Stimulated activated CD4-positive, alpha-beta T cell treated with anti-CD3 and anti-CD28 coated beads, Interleukin-12 subunit alpha, Interleukin-12 subunit beta, amount 100 ng/mL, for 24 hours (primary cell): ENCODE measurements at regions not wholly inside any gene's neighbourhood (a gene's known extent, or its start where the extent isn't known, plus 50 kb on each side); places are given as distances from the start of the nearest gene placed in this dataset.

ENCODE experiments used
- DNase-seq, 2 experiments: peaks; one replicate each; pipeline ENCODE4 v3.0.0-alpha.2; 2020; ENCODE audit warnings: low read depth in 2 of 2

- no peak for DNase-seq
Observed at GRCh38 chr20:40738976-40739375, 49.9 kb upstream of the MAFB start.

DNA sequence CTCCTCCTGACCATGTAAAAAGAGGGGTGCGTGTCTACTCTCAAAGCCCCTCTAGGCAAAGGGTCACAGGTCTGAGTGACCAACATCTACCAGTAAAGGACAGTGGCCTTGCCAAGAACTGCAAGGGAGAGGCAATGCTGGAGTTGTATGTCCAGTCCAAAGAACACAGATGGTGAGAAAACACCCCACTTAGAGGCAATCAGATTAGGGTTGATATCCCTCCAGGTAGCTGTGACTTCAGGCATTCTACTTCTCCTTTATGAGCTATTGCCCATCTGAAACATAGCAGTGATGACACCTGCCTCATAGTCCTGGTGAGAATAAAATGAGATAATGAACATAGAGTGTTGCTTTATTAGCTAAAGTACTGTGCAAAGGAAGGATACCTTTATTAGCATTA lies 50.8 kb upstream of the MAFB start:
- DNase-seq = no peak

GRCh38 chr20:40741507-40742106 lies 52.6 kb upstream of the MAFB start:
- DNase-seq = peak in 1 of 2 experiments; percentile 17

- no peak for DNase-seq
Observed at GRCh38 chr20:40743141-40743775, 54.2 kb upstream of the MAFB start.

DNA sequence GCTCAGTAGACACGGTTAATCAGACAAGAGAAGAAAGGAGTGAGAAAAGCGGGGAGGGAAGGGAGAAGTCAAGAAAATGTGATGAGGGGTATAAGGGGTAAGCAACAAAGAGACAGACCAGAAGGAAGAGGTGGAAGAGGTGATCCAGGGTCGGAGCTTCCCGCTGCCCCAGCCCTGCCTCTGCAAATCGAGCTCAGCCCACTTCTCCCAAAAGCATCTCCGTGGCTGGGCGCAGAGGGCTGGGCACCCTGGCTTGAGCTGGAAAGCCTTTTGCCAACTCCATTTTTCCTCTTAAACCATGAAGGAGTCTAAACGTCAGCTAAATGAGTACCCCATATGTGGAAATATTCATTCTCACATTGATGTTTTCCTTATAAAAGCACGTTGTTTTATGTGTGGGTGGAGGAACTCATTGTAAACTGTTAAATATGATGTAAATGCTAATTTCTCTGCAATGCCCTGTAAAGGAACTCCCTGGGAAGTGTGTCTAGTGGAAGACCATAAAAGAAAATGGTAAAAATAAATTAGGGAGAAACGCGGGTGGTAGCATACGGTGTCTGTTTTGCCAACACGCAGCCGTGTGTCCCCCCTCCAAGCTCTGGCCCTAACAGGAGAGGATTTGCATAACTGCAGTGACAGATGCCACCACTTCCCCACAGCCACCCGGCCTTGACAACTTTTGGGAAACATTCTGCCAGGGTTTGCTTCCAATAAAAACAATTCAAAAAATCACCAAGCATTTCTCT lies 55.2 kb upstream of the MAFB start:
- DNase-seq = no peak

DNA sequence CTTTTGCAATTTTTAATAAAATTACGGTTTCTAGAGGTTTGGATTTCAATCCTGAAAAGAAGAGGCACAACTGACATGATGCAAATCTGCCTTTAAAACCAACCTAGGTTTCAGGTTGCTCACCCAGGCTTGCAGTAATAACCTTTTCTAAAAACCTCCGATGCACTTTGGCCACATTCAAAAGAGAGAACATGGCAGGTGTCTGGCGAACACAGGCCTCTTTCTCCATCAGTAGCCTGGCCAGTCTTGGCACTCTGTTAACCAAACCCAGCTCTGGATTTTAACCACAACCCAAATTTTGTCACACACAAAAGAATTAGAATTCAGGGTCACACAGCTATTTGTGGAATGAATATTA lies 55.8 kb upstream of the MAFB start:
- no peak for DNase-seq

DNA sequence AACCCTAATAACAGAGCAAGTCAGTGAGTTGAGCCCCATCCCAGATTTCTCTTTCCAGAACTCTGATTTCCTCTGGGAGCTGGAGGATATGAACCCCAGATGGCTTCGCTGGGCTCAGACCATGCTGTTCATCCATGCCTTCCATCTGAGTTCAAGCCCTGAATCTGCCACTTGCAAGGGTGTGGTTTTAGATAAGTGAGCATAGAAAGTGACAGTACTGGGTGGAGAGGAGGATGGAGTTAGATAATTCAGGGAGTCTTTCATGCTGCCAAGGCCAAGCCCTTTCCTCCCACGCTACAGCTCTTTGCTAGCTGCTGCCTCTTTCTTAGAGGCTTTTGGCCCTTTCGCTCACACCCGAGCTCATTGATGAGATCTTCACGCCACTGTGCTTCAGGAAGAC lies 57.2 kb upstream of the MAFB start:
- DNase-seq = no peak

GRCh38 chr20:40748182-40748581 lies 59.1 kb upstream of the MAFB start:
- DNase-seq = no peak

DNA sequence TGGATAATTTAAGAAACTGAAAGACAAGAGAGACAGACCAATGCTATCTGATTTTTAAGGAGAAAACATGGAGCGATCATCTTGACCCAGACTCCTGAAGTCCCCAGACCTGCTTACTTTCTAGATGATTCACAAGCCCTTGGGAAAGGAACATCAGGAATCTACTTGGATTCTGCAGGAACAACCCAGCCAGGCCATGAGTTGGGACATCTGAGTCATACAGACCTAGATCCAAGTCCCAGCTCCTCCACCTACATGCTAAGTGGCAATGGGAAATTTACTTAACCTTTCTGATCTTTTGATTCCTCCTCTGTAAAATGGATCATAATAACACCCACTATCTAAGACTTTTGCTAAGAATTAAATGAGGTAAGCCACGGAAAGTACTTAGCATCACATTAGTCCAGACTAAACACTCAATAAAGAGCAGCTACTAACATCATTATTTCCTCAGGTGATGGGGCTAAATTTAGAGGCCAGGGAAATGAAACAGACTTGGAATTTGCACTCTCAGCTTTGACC lies 61.0 kb upstream of the MAFB start:
- DNase-seq = no peak

DNA sequence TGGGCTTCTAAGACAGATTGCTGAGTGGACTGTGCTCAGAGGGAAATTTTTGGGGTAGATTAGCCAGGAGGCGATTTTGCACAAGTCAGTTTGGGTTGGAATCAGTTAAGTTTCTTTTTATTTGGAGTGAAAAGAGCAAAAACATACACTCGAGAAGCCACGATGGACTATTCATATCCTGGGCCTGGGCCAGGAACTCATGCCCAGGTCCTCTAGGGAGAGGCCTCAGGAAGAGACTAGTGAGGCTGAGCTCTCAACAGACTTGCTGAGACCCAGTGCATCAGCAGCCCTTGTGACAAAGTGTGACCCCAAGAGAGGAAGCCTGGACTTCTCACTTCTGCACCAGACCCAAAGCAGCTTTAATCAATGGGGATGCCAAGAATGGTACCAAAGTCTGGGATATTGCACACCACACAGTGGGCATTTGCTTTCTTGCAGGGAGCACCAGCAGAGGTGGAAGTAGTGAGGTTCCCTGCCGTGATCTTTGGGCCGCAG lies 61.6 kb upstream of the MAFB start:
- DNase-seq = no peak

GRCh38 chr20:40753472-40753871 lies 64.4 kb upstream of the MAFB start:
- no peak for DNase-seq

GRCh38 chr20:40754339-40754943 lies 65.4 kb upstream of the MAFB start:
- DNase-seq = no peak

DNA sequence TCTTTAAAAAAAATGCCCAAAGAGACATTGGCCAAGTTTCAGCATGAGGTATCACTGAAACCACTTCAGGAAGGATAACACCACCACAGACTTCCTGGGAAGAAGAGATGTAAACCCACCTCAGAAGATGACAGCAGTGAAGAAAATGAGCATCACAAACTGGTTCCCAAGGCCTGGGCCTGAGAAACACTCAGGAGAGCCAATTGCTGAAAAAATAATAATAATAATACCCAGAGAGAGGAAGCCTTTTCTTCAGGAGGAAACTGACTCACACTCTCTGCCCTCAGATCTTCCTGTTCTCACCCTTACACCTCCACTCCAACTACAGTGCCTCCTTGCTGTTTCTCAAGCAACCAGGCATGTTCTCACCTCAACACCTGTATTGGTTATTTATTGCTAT lies 68.1 kb upstream of the MAFB start:
- no peak for DNase-seq

DNA sequence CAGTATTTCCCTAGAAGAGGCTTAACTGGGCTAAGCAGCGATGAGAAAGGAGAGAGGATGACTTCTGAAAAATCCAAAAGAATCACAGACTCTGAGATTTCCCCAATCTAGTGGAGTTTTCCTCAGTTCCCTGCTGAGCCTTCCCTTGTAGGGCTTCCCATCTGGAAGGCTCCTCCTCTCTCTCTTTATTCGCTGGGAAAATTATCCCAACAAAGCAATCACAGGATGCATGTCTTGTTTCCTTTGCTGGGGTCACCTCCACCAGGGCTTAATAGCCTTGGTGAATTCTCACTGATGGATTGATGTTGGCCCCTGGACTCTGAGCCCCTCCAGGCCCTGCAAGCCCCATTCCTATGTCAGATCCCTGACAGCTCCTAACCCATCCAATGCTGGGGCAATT lies 69.8 kb upstream of the MAFB start:
- DNase-seq = no peak

DNA sequence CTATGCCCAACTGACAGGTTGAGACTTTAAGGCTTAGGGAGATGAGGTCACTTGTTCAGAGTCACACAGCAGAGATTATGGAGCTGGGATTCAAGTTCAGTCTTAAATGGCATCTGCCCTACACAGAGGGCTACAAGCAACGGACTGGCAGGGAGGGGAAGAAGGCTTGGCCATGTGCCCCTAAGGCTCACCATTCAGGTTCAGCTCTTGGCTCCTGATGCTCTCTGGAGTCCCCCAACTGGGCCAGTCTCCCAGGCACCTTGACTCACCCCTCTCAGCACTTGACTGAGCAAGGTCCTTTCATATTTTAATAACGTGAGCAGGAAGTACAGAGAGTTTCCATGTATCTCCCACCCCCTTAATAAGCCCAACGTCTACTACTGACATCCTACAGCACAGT lies 71.4 kb upstream of the MAFB start:
- no peak for DNase-seq

- DNase-seq = no peak
Observed at GRCh38 chr20:40763646-40764295, 74.7 kb upstream of the MAFB start.

DNA sequence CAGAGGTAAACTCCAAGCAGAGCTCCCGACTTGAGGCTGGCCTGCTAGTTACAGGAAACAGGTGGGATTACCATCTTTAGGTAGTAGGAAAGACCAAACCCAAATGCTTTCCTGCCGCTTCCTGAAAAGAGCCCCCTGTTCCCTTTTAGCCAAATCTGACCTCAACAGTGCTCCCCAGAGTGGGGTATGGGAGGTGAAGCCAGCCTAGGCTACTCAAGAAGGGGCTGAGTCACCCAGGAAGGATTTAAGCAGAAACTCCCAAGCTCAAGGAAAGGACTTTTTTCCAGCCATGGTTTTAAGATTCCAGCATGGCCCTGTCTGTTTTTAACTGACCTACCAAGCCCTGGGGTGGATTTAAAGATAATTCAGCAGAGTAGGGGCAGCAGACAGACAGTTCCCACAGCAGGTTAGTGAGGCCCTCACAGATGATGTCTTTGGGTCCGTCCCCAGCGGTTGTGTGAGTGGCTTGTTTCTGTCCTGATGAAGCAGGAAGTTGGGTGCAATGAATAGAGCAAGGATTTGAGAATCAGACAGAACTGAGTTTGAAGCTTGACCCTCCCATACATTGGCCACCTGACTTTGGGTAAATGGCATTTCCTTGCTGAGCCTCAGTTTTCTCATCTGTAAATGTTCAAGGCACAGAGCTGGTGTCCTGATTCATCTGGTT lies 76.9 kb upstream of the MAFB start:
- no peak for DNase-seq

DNA sequence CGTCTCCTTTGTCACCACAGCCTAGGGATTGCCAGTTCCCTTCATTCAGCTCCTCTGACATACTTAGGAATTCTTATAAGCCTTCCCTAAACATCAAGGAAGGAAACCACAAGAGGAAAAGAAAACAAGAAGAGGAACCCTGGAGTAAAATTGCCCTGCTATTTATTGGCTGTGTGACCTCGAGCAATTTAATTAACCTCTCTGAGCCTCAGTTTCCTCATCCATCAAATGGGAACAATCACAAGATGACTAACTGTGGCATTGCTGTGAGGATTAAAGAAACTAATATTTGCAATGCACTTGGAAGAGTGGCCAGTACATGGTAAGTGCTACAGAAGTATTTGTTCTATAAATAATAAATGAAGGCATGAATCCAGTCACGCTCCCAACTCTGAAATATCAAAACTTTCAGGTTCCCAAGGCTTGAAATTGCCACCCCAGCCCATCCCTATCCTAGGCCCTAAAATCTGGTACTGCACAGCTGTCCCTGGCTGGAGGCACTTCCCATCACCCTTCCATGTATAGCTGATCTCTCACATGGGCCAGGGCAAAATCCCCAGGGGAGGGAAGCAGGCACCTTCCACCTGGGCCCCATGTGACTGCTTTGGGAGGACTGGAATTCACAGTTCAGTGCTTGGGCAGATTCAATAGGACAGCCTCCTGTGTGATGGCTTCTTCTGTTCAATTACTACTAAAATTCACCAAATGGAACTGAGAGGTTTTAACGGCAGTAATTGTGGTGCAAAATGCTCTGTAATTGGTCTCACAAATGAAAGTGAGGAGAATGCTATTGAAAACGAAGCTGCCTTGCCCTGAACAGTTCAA lies 78.0 kb upstream of the MAFB start:
- no peak for DNase-seq

DNA sequence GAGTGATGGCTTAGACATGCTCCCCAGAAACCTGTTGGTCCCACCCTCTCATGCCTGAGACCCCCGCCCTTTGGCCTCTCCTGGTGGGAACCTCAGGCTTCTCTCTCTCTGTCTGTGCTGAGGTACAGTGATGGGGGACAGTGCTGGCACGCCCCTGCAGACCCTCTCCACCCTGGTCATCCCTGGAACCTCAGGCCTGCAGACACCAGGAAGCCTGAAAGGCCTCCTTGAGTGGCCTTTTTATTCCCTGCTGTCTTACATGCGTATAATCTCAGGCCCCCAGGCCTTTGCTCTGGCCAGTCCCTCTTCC lies 78.5 kb upstream of the MAFB start:
- DNase-seq = no peak

- DNase-seq = no peak
Observed at GRCh38 chr20:40768105-40768504, 79.1 kb upstream of the MAFB start.
